ENCODE measurements at regions not wholly inside any gene's neighbourhood (a gene's known extent, or its start where the extent isn't known, plus 50 kb on each side); places are given as distances from the start of the nearest gene placed in this dataset.
"Not testable (repeated sequence)": the region's sequence is repeated elsewhere in the genome, so short reads cannot be mapped to it uniquely, and the experiment has no call there.

- Histone ChIP-seq H3K27ac (no peak overlapping the region), H3K9ac (no peak overlapping the region), H3K4me2 (no peak overlapping the region), H3K27me3 (no peaks in the 10 kb centered on the region), H3K36me3 (no peaks in the 10 kb centered on the region), H3K4me3 (no peak overlapping the region), H4K20me1 (no peaks in the 10 kb centered on the region), H3K9me3 (no peaks in the 10 kb centered on the region), H3K4me1 (no peaks in the 10 kb centered on the region)
- no peak for TF ChIP-seq Cebpa-rat (IDR thresholded peaks at IDR 0.05)
Measured at GRCh38 chr11:112658431-112658878, 302.8 kb upstream of the NCAM1 start.

- no peaks in the 10 kb centered on the region for H3K4me1 ChIP-seq
- H3K4me3 ChIP-seq: no peak overlapping the region
- no peak overlapping the region for H3K9ac ChIP-seq
- H3K36me3 ChIP-seq: no peaks in the 10 kb centered on the region
- no peaks in the 10 kb centered on the region for H3K9me3 ChIP-seq
- TF ChIP-seq Cebpa-rat (IDR thresholded peaks at IDR 0.05): no peak
- no peak overlapping the region for H3K27ac ChIP-seq
- H3K4me2 ChIP-seq: no peak overlapping the region
- no peaks in the 10 kb centered on the region for H3K27me3 ChIP-seq
- no peaks in the 10 kb centered on the region for H4K20me1 ChIP-seq
Measured at GRCh38 chr11:112661146-112661545, 300.1 kb upstream of the NCAM1 start.

GRCh38 chr11:112661571-112661970 lies 299.6 kb upstream of the NCAM1 start:
- no peak overlapping the region for H3K4me3 ChIP-seq
- H3K9ac ChIP-seq: no peak overlapping the region
- no peaks in the 10 kb centered on the region for H3K36me3 ChIP-seq
- H3K4me2 ChIP-seq: no peak overlapping the region
- no peaks in the 10 kb centered on the region for H3K9me3 ChIP-seq
- TF ChIP-seq Cebpa-rat (IDR thresholded peaks at IDR 0.05): no peak
- H3K27ac ChIP-seq: no peak overlapping the region
- no peaks in the 10 kb centered on the region for H4K20me1 ChIP-seq
- H3K4me1 ChIP-seq: no peaks in the 10 kb centered on the region
- H3K27me3 ChIP-seq: no peaks in the 10 kb centered on the region

GRCh38 chr11:112662554-112662953 lies 298.7 kb upstream of the NCAM1 start:
- no peak overlapping the region for H3K4me2 ChIP-seq
- no peak for TF ChIP-seq Cebpa-rat (IDR thresholded peaks at IDR 0.05)
- H3K27ac ChIP-seq: no peak overlapping the region
- no peaks in the 10 kb centered on the region for H3K4me1 ChIP-seq
- no peaks in the 10 kb centered on the region for H4K20me1 ChIP-seq
- H3K27me3 ChIP-seq: no peaks in the 10 kb centered on the region
- H3K9me3 ChIP-seq: no peaks in the 10 kb centered on the region
- H3K4me3 ChIP-seq: no peak overlapping the region
- H3K9ac ChIP-seq: no peak overlapping the region
- no peaks in the 10 kb centered on the region for H3K36me3 ChIP-seq

- Histone ChIP-seq H3K36me3 (no peaks in the 10 kb centered on the region), H3K27ac (no peak overlapping the region), H4K20me1 (no peaks in the 10 kb centered on the region), H3K4me3 (no peak overlapping the region), H3K9ac (no peak overlapping the region), H3K9me3 (no peaks in the 10 kb centered on the region), H3K27me3 (no peaks in the 10 kb centered on the region), H3K4me1 (no peaks in the 10 kb centered on the region), H3K4me2 (no peak overlapping the region)
- no peak for TF ChIP-seq Cebpa-rat (IDR thresholded peaks at IDR 0.05)
Measured at GRCh38 chr11:112663947-112664634, 297.1 kb upstream of the NCAM1 start.

- Histone ChIP-seq H3K9me3 (no peaks in the 10 kb centered on the region), H4K20me1 (no peaks in the 10 kb centered on the region), H3K27ac (no peak overlapping the region), H3K4me2 (no peak overlapping the region), H3K4me3 (no peak overlapping the region), H3K9ac (no peak overlapping the region), H3K36me3 (no peaks in the 10 kb centered on the region), H3K27me3 (no peaks in the 10 kb centered on the region), H3K4me1 (no peaks in the 10 kb centered on the region)
- no peak for TF ChIP-seq Cebpa-rat (IDR thresholded peaks at IDR 0.05)
Measured at GRCh38 chr11:112665291-112665690, 295.9 kb upstream of the NCAM1 start.

GRCh38 chr11:112666253-112666652 lies 295.0 kb upstream of the NCAM1 start:
- Histone ChIP-seq H3K36me3 (no peaks in the 10 kb centered on the region), H4K20me1 (no peaks in the 10 kb centered on the region), H3K9ac (no peak overlapping the region), H3K27me3 (no peaks in the 10 kb centered on the region), H3K4me3 (no peak overlapping the region), H3K4me1 (no peaks in the 10 kb centered on the region), H3K27ac (no peak overlapping the region), H3K9me3 (no peaks in the 10 kb centered on the region), H3K4me2 (no peak overlapping the region)
- TF ChIP-seq Cebpa-rat (IDR thresholded peaks at IDR 0.05): no peak

GRCh38 chr11:112670806-112671570 lies 290.2 kb upstream of the NCAM1 start:
- Histone ChIP-seq H3K27me3 (no peaks in the 10 kb centered on the region), H3K4me2 (no peak overlapping the region), H3K4me1 (no peaks in the 10 kb centered on the region), H3K36me3 (no peaks in the 10 kb centered on the region), H3K9me3 (0 out of 2 replicates have a peak, but pooled peaks cover 6% of the 10 kb centered on the region), H3K4me3 (no peak overlapping the region), H3K27ac (no peak overlapping the region), H4K20me1 (no peaks in the 10 kb centered on the region), H3K9ac (no peak overlapping the region)
- no peak for TF ChIP-seq Cebpa-rat (IDR thresholded peaks at IDR 0.05)

- not testable (repeated sequence) for H3K4me3 ChIP-seq, H4K20me1 ChIP-seq, H3K4me1 ChIP-seq, H3K36me3 ChIP-seq, H3K9me3 ChIP-seq, H3K9ac ChIP-seq, H3K27me3 ChIP-seq, H3K4me2 ChIP-seq, H3K27ac ChIP-seq
Measured at GRCh38 chr11:112673401-112673800, 287.8 kb upstream of the NCAM1 start.

GRCh38 chr11:112685111-112685510 lies 276.1 kb upstream of the NCAM1 start:
- no peak overlapping the region for H3K4me3 ChIP-seq
- no peaks in the 10 kb centered on the region for H3K4me1 ChIP-seq
- H3K27ac ChIP-seq: no peak overlapping the region
- TF ChIP-seq Cebpa-rat (IDR thresholded peaks at IDR 0.05): no peak
- H3K9ac ChIP-seq: no peak overlapping the region
- no peaks in the 10 kb centered on the region for H3K9me3 ChIP-seq
- no peaks in the 10 kb centered on the region for H4K20me1 ChIP-seq
- no peaks in the 10 kb centered on the region for H3K27me3 ChIP-seq
- H3K4me2 ChIP-seq: no peak overlapping the region
- no peaks in the 10 kb centered on the region for H3K36me3 ChIP-seq

Data from BLaER1 (cell line).